ENCODE measurements at regions not wholly inside any gene's neighbourhood (a gene's known extent, or its start where the extent isn't known, plus 50 kb on each side); places are given as distances from the start of the nearest gene placed in this dataset.

DNA sequence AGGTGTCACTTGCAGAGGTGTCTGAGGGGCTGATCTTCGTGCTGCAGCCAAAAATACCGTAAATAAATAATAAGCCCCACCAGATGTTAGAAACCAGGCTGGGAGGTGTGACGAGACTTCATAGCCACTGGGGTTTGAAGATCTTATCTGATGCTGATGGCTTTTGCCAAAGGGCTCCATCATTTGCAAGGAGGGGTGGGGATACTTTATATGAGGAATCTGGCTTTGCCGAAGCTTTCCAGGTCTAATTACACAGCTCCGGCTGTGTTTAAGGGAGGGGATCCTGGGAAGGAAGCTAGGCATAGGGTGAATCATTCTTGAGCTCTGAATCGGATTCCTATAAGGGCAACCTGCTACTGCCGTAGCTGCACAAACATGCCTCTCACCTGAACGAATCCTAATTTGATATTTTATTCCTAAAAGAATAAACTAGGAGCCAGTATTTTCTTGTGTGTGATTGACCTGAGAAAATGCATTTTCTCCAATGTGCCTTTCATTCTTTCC is 249.6 kb downstream of the SOD2 start:
- peaks cover 46% of the 10 kb centered on the region for H3K27me3 ChIP-seq (ENCODE audit: insufficient read depth, poor library complexity, severe bottlenecking)
- no peaks in the 10 kb centered on the region for H3K9me3 ChIP-seq (ENCODE audit: severe bottlenecking)
- no peaks in the 10 kb centered on the region for H3K36me3 ChIP-seq (ENCODE audit: low read depth)
- ATAC-seq (ENCODE audit: low read depth) (peak; percentile 45; the same call in 1 of the 3 replicates), DNase-seq (ENCODE audit: low spot score) (no peak)
- no peak overlapping the region for H3K27ac ChIP-seq (ENCODE audit: poor library complexity, severe bottlenecking)
- H3K4me3 ChIP-seq (ENCODE audit: severe bottlenecking) = no peak overlapping the region
- TF ChIP-seq, protein P1, sequence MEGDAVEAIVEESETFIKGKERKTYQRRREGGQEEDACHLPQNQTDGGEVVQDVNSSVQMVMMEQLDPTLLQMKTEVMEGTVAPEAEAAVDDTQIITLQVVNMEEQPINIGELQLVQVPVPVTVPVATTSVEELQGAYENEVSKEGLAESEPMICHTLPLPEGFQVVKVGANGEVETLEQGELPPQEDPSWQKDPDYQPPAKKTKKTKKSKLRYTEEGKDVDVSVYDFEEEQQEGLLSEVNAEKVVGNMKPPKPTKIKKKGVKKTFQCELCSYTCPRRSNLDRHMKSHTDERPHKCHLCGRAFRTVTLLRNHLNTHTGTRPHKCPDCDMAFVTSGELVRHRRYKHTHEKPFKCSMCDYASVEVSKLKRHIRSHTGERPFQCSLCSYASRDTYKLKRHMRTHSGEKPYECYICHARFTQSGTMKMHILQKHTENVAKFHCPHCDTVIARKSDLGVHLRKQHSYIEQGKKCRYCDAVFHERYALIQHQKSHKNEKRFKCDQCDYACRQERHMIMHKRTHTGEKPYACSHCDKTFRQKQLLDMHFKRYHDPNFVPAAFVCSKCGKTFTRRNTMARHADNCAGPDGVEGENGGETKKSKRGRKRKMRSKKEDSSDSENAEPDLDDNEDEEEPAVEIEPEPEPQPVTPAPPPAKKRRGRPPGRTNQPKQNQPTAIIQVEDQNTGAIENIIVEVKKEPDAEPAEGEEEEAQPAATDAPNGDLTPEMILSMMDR (IDR thresholded peaks at IDR 0.05; ENCODE audit: poor library complexity, severe bottlenecking) = no peak
- no peaks in the 10 kb centered on the region for H3K4me1 ChIP-seq (ENCODE audit: insufficient read depth, poor library complexity, severe bottlenecking)

- H3K4me3 ChIP-seq (ENCODE audit: severe bottlenecking) = no peak overlapping the region
- DNase-seq (ENCODE audit: low spot score) = no peak
- TF ChIP-seq, protein P1 (IDR thresholded peaks at IDR 0.05; ENCODE audit: poor library complexity, severe bottlenecking) = no peak
- ATAC-seq (ENCODE audit: low read depth) = no peak
- no peak overlapping the region for H3K27ac ChIP-seq (ENCODE audit: poor library complexity, severe bottlenecking)
- H3K27me3 ChIP-seq (ENCODE audit: insufficient read depth, poor library complexity, severe bottlenecking) = peaks cover 44% of the 10 kb centered on the region
- no peaks in the 10 kb centered on the region for H3K4me1 ChIP-seq (ENCODE audit: insufficient read depth, poor library complexity, severe bottlenecking)
- no peaks in the 10 kb centered on the region for H3K9me3 ChIP-seq (ENCODE audit: severe bottlenecking)
- no peaks in the 10 kb centered on the region for H3K36me3 ChIP-seq (ENCODE audit: low read depth)
Observed at GRCh38 chr6:159441704-159441981, 251.4 kb downstream of the SOD2 start.

DNA sequence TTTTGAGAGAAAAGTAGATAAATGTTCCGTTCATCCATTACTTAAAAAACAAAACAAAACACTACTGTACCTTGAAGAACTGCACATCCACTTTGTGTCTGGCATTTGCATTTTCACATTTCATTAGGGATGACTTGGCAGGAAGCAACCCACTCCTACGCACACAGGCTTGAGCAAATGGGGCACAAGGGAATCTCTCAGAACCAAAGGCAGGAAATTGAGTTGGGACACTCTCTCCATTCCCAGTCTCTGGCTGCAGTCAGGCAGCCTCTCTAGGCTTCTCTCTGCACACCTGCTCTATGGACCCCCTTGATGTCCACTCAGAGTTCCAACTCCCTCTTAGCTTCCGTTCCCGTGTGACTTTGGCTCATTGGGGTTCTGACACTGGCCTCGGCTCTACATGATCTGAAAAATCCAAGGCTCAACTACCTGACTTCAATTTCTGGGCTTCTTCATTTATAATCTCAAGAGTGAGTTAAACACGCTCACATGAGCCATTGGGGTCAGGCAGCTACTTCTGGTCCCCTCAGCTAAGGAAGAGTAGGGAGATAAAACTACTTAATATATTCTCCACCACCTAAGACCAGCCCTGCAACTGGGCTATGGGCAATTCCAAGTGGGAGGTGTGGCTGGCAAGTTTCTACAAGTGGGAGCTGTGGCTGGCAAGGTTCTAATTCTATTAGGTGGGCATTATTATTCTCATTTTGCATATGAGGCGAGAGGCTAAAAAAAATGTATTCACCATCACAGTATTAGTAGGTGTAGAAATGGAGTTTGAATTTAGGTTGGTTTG is 251.9 kb downstream of the SOD2 start:
- TF ChIP-seq, protein P1 (IDR thresholded peaks at IDR 0.05; ENCODE audit: poor library complexity, severe bottlenecking) = no peak
- Histone ChIP-seq H3K4me3 (ENCODE audit: severe bottlenecking) (no peak overlapping the region), H3K27ac (ENCODE audit: poor library complexity, severe bottlenecking) (no peak overlapping the region), H3K27me3 (ENCODE audit: insufficient read depth, poor library complexity, severe bottlenecking) (peaks cover 38% of the 10 kb centered on the region), H3K4me1 (ENCODE audit: insufficient read depth, poor library complexity, severe bottlenecking) (no peaks in the 10 kb centered on the region), H3K9me3 (ENCODE audit: severe bottlenecking) (no peaks in the 10 kb centered on the region), H3K36me3 (ENCODE audit: low read depth) (no peaks in the 10 kb centered on the region)
- DNase-seq (ENCODE audit: low spot score) (no peak), ATAC-seq (ENCODE audit: low read depth) (no peak)

DNA sequence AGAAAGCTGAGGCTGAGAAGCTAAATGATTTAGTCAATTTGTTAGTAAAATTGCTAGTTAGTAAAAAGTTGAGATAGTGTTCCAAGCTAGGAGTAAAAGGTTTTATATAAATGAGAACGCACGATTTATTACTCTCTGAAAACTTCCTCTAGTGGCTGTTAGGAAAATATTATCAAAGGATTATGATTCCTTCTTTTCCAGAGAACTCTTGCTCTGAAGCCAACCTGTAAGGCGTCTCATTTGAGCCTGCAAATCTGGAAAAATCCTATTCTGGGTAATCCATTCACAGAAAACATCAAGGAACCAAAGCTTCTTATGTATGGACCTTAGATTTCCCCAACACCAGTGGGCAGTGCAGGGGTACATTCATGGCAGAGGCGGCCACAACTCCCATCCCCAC is 252.7 kb downstream of the SOD2 start:
- Histone ChIP-seq H3K27me3 (ENCODE audit: insufficient read depth, poor library complexity, severe bottlenecking) (peaks cover 36% of the 10 kb centered on the region), H3K4me1 (ENCODE audit: insufficient read depth, poor library complexity, severe bottlenecking) (no peaks in the 10 kb centered on the region), H3K4me3 (ENCODE audit: severe bottlenecking) (no peak overlapping the region), H3K9me3 (ENCODE audit: severe bottlenecking) (no peaks in the 10 kb centered on the region), H3K27ac (ENCODE audit: poor library complexity, severe bottlenecking) (no peak overlapping the region), H3K36me3 (ENCODE audit: low read depth) (no peaks in the 10 kb centered on the region)
- TF ChIP-seq, protein P1 (IDR thresholded peaks at IDR 0.05; ENCODE audit: poor library complexity, severe bottlenecking) = no peak
- ATAC-seq (ENCODE audit: low read depth) (no peak), DNase-seq (ENCODE audit: low spot score) (no peak)

DNA sequence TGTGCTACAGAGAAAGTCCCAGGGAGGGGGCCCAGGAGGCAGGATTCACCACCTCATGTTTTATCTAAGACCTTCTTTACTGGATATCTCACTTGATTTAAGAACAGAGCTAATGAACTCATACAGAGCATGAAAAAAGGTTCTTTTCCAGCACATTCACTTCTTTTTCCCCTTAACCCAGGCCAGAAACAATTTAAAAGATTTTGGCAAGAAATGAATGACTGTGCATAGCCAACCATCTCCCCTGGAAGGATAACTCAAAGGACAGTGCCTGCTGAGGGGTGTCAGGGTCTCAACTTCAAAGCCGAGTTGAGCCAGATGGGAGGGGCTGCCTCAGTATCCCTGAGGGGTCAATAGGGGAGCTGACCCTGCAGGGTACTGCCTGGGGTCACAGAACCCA is 253.4 kb downstream of the SOD2 start:
- TF ChIP-seq, protein P1 (IDR thresholded peaks at IDR 0.05; ENCODE audit: poor library complexity, severe bottlenecking) = no peak
- H3K4me1 ChIP-seq (ENCODE audit: insufficient read depth, poor library complexity, severe bottlenecking) = no peaks in the 10 kb centered on the region
- peaks cover 36% of the 10 kb centered on the region for H3K27me3 ChIP-seq (ENCODE audit: insufficient read depth, poor library complexity, severe bottlenecking)
- H3K27ac ChIP-seq (ENCODE audit: poor library complexity, severe bottlenecking) = no peak overlapping the region
- no peak overlapping the region for H3K4me3 ChIP-seq (ENCODE audit: severe bottlenecking)
- H3K9me3 ChIP-seq (ENCODE audit: severe bottlenecking) = no peaks in the 10 kb centered on the region
- DNase-seq (ENCODE audit: low spot score) (no peak), ATAC-seq (ENCODE audit: low read depth) (no peak)
- H3K36me3 ChIP-seq (ENCODE audit: low read depth) = no peaks in the 10 kb centered on the region
